WI38 (cell line): ENCODE measurements at regions not wholly inside any gene's neighbourhood (a gene's known extent, or its start where the extent isn't known, plus 50 kb on each side); places are given as distances from the start of the nearest gene placed in this dataset.

Source experiments
- H3K4me3 ChIP-seq: 2 replicates; pipeline ENCODE4 v1.5.1; 2011; ENCODE audit warnings: low read depth, mild to moderate bottlenecking, control low read depth, low read length
- TF ChIP-seq, protein P1 (sequence below): IDR thresholded peaks from 2 replicates; pipeline ENCODE4 v1.5.1; 2012; ENCODE audit warnings: low read depth, mild to moderate bottlenecking, control low read depth, low read length

- TF ChIP-seq, protein P1, sequence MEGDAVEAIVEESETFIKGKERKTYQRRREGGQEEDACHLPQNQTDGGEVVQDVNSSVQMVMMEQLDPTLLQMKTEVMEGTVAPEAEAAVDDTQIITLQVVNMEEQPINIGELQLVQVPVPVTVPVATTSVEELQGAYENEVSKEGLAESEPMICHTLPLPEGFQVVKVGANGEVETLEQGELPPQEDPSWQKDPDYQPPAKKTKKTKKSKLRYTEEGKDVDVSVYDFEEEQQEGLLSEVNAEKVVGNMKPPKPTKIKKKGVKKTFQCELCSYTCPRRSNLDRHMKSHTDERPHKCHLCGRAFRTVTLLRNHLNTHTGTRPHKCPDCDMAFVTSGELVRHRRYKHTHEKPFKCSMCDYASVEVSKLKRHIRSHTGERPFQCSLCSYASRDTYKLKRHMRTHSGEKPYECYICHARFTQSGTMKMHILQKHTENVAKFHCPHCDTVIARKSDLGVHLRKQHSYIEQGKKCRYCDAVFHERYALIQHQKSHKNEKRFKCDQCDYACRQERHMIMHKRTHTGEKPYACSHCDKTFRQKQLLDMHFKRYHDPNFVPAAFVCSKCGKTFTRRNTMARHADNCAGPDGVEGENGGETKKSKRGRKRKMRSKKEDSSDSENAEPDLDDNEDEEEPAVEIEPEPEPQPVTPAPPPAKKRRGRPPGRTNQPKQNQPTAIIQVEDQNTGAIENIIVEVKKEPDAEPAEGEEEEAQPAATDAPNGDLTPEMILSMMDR = no peak
- no peak overlapping the region for H3K4me3 ChIP-seq
Measured at GRCh38 chr4:60359746-60360367, 840.3 kb upstream of the ADGRL3 start.

DNA sequence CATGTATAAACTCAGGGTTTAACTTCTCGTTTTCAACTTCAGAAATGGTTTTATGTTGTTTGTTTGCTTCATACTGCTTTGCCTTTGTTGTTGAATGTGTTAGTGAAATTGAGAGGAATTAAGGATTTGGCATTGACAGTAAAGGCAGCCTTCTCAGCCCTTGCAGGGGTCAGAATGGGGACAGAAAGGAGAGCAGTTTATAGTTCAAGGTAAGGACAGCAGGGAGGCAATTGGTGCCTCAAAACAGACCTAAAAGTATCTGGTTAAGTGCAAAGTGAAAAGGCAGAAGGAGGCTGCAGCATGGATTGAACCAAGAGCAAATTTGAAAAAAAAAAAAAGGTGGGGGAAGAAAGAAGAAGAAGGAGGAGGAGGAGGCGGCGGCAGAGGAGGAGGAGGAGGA lies 835.0 kb upstream of the ADGRL3 start:
- H3K4me3 ChIP-seq = no peak overlapping the region
- TF ChIP-seq, protein P1 = no peak

- H3K4me3 ChIP-seq = no peak overlapping the region
- TF ChIP-seq, protein P1 = no peak
Measured at GRCh38 chr4:60366661-60367060, 833.5 kb upstream of the ADGRL3 start.

- H3K4me3 ChIP-seq = no peak overlapping the region
- TF ChIP-seq, protein P1 = no peak
Measured at GRCh38 chr4:60368986-60369385, 831.1 kb upstream of the ADGRL3 start.

- H3K4me3 ChIP-seq = no peak overlapping the region
- TF ChIP-seq, protein P1 = no peak
Measured at GRCh38 chr4:60378010-60378409, 822.1 kb upstream of the ADGRL3 start.

- TF ChIP-seq, protein P1 = no peak
- no peak overlapping the region for H3K4me3 ChIP-seq
Measured at GRCh38 chr4:60384516-60384915, 815.6 kb upstream of the ADGRL3 start.

- H3K4me3 ChIP-seq = no peak overlapping the region
- TF ChIP-seq, protein P1 = no peak
Measured at GRCh38 chr4:60389633-60390032, 810.5 kb upstream of the ADGRL3 start.
